HG03457 (cell line): ENCODE measurements at regions not wholly inside any gene's neighbourhood (a gene's known extent, or its start where the extent isn't known, plus 50 kb on each side); places are given as distances from the start of the nearest gene placed in this dataset.
"Not testable (repeated sequence)": the region's sequence is repeated elsewhere in the genome, so short reads cannot be mapped to it uniquely, and the experiment has no call there.

ENCODE experiments used
- ATAC-seq: cut with Tn5 transposase; IDR thresholded peaks from one replicate; pipeline ENCODE4 v1.9.1; 2021; ENCODE audit warnings: moderate number of reproducible peaks; ENCODE audit not compliant: unreplicated experiment

GRCh38 chr3:87733671-87734367, 325.0 kb downstream of the CGGBP1 start:
- no peak for ATAC-seq

- no peak for ATAC-seq
Measured at GRCh38 chr3:87732294-87732693, 326.5 kb downstream of the CGGBP1 start.

- ATAC-seq = no peak
Measured at GRCh38 chr3:87727783-87728182, 331.0 kb downstream of the CGGBP1 start.

DNA sequence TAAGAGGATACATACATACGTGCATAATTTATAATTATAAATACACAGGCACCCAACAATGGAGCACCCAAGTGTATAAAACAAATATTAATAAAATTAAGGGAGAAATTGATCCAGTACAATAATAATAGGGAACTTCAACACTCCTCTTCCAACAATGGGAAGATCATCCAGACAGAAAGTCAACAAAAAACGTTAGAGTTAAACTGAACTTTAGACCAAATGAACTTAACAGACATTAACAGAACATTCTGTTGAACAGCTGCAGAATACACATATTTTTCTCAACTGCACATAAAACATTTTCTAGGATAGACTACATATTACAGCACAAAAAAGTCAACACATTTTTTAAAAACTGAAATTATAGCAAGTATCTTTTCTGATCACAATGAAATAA, 339.7 kb downstream of the CGGBP1 start:
- no peak for ATAC-seq

DNA sequence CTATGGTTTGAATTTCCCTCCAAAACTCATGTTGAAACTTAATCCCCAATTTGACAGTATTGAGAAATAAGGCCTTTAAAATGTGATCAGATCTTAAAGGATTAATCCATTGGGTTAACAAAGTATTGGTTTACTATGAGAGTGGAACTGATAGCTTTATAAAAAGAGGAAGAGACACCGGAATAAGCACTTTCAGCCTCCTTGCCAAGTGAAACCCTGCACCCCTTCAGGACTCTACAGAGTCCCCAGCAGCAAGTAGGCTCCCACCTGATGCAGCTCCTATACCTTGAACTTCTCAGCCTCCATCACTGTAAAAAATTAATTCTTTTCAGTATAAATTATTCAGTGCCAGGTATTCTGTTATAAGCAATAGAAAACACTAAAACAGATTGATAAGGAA, 348.3 kb downstream of the CGGBP1 start:
- no peak for ATAC-seq

DNA sequence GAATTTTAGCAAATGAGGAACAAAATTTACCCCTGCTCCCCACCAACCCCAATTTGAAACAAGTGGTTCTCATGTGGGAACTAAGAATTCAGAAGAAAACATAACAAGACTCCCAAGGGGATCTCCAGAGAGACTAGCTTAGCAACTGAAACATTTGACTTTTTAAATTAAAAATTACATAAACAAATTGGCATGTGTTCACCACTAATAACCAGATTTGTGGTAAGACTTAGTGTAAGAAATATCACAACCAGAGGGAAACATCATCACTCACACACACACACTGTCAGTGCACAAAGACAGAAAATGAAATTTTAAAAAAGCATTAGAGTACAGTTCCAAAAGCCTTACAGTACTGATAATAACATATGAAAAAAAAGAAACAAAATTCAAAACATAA, 348.8 kb downstream of the CGGBP1 start:
- no peak for ATAC-seq

DNA sequence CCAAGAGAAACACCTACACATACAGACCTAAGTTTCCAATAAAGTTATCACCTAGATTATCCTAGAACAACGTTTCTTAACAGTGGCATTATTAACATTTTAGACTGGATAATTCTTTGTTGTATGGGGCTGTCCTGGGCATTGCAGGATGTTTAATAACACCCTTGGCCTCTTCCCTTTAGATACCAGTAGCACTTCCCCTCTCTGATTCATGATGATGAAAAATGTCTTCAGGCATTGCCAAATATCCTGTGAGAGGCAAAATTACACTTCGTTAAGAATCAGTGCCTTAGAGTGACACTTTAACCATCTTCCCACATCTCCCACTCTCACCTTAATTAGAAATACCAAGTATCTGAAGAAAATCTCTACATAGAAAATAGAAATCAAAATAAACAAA, 352.6 kb downstream of the CGGBP1 start:
- no peak for ATAC-seq

DNA sequence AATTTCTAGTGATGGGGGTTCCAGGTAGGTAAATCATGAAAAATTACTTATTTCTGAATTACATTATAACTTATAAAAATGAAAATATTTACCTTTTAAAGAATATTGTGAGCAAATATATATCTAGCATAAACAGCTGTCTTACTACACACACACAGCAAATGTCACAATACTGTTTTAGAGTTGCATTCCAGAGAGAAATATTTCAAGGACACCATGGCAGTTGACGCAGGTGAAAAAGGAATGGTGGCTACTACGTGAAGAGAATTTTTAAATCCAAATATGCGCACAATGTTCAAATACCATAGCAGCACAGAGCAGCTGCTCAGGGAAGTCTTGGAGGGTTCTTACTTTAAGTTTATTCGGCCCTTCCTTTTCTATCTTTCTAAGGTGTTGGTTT, 356.2 kb downstream of the CGGBP1 start:
- no peak for ATAC-seq

GRCh38 chr3:87696124-87697013, 362.4 kb downstream of the CGGBP1 start:
- no peak for ATAC-seq

- ATAC-seq = no peak
Measured at GRCh38 chr3:87694678-87695077, 364.1 kb downstream of the CGGBP1 start.

DNA sequence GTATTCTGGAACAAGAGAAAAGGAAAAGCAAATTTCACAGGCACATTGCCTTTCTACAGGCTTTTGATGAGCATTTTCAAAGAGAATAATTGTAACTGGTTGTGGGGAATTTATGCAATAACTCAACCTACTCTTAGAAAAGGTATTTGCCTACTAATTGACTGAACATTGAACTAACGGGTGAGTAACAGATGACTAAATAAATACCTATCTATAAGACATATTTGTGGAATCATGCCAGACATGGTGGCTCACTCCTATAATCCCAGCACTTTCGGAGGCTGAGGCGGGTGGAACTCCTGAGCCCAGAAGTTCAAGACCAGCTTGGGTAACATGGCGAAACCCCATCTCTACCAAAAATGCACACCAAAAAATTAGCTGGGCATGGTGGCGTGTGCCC, 367.7 kb downstream of the CGGBP1 start:
- ATAC-seq = no peak

- ATAC-seq = not testable (repeated sequence)
Measured at GRCh38 chr3:87678984-87679660, 379.7 kb downstream of the CGGBP1 start.

DNA sequence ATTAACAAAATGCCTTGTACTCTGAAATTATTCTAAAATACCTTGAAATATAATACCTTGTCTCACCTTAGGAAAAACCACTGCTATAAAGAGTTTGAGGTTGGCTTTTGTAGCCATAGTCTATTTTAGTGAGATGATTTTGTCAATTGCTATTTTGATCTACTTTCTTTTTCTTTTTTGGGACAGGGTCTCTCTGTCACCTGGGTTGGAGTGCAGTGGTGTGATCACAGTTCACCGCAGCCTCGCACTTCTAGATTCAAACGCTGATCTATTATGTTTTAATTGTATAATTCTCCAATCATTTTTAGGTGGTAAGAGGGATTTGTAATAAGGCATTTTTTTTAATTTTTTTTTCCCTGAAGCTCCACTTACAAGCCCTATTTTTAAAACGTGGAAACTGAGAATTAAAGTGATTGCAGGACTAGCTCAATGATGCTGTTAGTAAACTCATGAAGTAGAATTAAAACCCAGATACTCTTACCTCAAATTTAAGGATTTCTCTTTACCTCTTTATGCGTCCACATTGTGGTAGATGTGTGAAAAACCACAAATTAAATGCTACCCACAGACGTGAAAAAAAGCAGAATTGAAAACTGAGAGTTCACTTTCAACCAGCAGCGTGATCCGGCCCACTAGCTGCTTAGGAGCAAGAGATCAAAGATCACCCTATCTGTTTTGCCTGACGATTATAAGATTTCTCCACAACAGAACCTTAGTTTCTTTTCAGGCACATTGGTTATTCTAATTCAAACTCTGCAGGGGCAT, 384.2 kb downstream of the CGGBP1 start:
- ATAC-seq = peak; percentile 96

GRCh38 chr3:87673132-87673531, 385.7 kb downstream of the CGGBP1 start:
- no peak for ATAC-seq

- no peak for ATAC-seq
Measured at GRCh38 chr3:87654184-87654583, 377.8 kb upstream of the POU1F1 start.

DNA sequence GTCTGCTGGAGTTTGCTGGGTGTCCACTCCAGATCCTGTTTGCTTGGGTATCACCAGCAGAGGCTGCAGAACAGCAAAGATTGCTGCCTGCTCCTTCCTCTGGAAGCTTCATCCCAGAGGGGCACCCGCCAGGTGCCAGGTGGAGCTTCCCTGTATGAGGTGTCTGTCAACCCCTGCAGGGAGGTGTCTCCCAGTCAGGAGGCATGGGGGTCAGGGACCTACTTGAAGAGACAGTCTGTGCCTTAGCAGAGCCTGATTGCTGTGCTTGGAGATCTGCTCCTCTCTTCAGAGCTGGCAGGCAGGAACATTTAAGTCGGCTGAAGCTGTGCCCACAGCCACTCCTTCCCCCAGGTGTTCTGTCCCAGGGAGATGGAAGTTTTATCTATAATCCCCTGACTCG, 376.8 kb upstream of the POU1F1 start:
- not testable (repeated sequence) for ATAC-seq

DNA sequence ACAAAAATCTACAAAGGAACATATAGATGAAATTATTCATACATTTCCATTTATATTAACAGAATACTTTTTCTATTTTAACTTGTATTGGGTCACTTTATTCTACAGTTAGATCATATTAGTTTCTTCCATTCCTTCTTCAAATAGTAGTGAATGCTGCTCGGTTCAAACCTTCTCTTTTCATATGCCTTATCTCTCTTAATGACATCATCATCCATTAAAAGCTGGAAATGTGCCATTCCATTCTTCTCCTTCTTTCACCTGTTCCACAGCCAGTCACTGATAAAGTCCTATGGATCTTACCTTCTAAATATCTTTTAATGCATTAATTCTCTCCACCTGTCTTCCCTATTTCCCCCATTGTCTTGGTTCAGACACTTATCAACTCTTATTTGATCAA, 358.0 kb upstream of the POU1F1 start:
- no peak for ATAC-seq

DNA sequence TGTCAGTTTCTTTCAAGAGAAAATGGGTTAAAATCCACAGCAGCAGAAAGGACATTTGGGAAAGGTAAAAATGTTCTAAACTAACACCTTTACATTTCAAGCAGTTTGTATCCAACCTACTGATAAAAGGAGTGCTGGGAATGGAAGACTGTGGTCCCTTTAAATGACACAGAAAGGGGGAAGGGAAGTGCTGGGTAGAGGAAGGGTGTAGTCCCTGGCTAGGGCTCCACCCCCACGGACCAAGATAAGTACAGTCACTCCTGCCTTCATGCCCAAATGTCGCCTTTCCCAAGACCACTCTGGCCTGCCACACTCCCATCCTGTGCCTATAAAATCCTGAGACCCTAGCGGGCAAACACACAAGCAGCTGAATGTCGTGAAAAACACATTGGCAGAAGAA, 350.9 kb upstream of the POU1F1 start:
- no peak for ATAC-seq

DNA sequence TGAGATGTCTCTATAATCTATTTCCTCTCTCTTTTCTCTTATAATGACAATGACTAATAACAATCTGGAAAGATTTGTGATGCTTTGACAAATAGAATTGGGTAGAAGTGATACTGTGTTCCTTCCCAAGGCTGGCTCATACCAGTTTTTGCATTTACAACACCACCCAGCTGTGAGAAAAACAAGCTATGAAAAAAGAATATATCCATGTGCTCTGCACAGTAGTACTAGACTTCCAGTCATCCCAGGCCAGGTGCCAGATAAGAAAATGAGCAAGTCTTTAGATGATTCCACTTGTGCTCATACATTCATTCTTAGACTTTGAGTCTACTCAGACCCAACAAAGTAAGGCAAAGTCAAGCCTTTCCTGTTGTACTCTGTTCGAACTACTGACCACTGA, 350.2 kb upstream of the POU1F1 start:
- ATAC-seq = no peak

GRCh38 chr3:87625876-87626275, 349.5 kb upstream of the POU1F1 start:
- ATAC-seq = no peak

DNA sequence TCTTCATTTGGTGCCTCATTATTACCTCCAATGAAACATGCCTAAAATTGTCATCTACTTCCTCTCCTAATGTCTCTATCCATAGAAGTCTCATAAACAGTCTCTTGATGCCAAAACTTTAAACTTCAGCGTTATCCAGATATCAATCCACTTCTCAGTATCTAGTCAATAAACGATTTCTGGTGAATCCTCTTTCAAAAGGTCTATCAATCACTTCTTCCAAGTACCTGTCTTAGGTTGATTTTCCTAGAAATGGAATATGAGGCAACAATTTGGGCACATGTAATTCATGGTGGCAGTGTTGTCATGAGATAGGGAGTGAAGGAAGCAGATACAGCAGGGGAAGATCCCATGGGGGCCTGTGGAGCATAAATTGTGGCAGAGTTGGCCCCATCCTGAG, 348.5 kb upstream of the POU1F1 start:
- no peak for ATAC-seq
